Fibroblast of lung (primary cell): ENCODE measurements at regions not wholly inside any gene's neighbourhood (a gene's known extent, or its start where the extent isn't known, plus 50 kb on each side); places are given as distances from the start of the nearest gene placed in this dataset.

ENCODE experiments used
- DNase-seq, 2 donors: peaks; one replicate each; pipeline versions ENCODE4 v3.0.0 to v3.0.0-alpha.2; 2010; ENCODE audit warnings: low read depth in 2 of 2
- H2AFZ ChIP-seq: 2 replicates; pipeline ENCODE4 v1.5.1; 2012; ENCODE audit warnings: low read length, control low read depth, inconsistent platforms
- H3K27ac ChIP-seq: 2 replicates; pipeline ENCODE4 v1.5.1; 2011; ENCODE audit warnings: low read length, control low read depth; ENCODE audit not compliant: insufficient read depth
- H3K27me3 ChIP-seq: 2 replicates; pipeline ENCODE4 v1.5.1; 2011; ENCODE audit warnings: mild to moderate bottlenecking, low read length; ENCODE audit not compliant: control insufficient read depth, insufficient read depth
- H3K36me3 ChIP-seq: 2 replicates; pipeline ENCODE4 v1.5.1; 2011; ENCODE audit warnings: low read length; ENCODE audit not compliant: control insufficient read depth, insufficient read depth
- H3K4me1 ChIP-seq: 2 replicates; pipeline ENCODE4 v1.5.1; 2011; ENCODE audit warnings: low read length; ENCODE audit not compliant: control insufficient read depth, insufficient read depth; ENCODE audit errors: extremely low read depth
- H3K4me2 ChIP-seq: 2 replicates; pipeline ENCODE4 v1.5.1; 2011; ENCODE audit warnings: low read length, control low read depth; ENCODE audit not compliant: insufficient read depth; ENCODE audit errors: extremely low read depth
- H3K4me3 ChIP-seq, 4 experiments: fragments of 200-600 bp in 1 of 4; sonication (generic) in 1 of 4; replicated peaks in 1 of 4; 2 replicates each; pipeline ENCODE4 v1.5.1; 2011 to 2016; ENCODE audit warnings: low read length in 4 of 4, low read depth in 3 of 4, mild to moderate bottlenecking in 3 of 4, control low read depth in 2 of 4, inconsistent platforms in 1 of 4, mixed read lengths in 1 of 4; ENCODE audit not compliant: insufficient read depth in 1 of 4; ENCODE audit errors: control extremely low read depth in 1 of 4
- H3K79me2 ChIP-seq: 2 replicates; pipeline ENCODE4 v1.5.1; 2012; ENCODE audit warnings: mild to moderate bottlenecking, low read length, inconsistent platforms; ENCODE audit not compliant: control insufficient read depth, insufficient read depth
- H3K9ac ChIP-seq: 2 replicates; pipeline ENCODE4 v1.5.1; 2011; ENCODE audit warnings: mild to moderate bottlenecking, low read length, control low read depth; ENCODE audit not compliant: insufficient read depth
- H3K9me3 ChIP-seq: 2 replicates; pipeline ENCODE4 v1.5.1; 2012; ENCODE audit warnings: low read depth, low read length; ENCODE audit not compliant: control insufficient read depth, insufficient read depth
- H4K20me1 ChIP-seq: 2 replicates; pipeline ENCODE4 v1.5.1; 2011; ENCODE audit warnings: low read length; ENCODE audit not compliant: control insufficient read depth, insufficient read depth; ENCODE audit errors: extremely low read depth
- CTCF ChIP-seq, 2 donors: IDR thresholded peaks in 1 of 2; conservative IDR thresholded peaks in 1 of 2; 1 replicate in 1 of 2; 2 replicates in 1 of 2; pipeline ENCODE4 v1.5.1; 2011 to 2012; ENCODE audit warnings: low read length in 2 of 2, control low read depth in 1 of 2, inconsistent platforms in 1 of 2, low read depth in 1 of 2, mild to moderate bottlenecking in 1 of 2
- EZH2 ChIP-seq: IDR thresholded peaks from 2 replicates; pipeline ENCODE4 v1.5.1; 2012; ENCODE audit warnings: low read length, control low read depth, mild to moderate bottlenecking; ENCODE audit errors: missing control alignments

DNA sequence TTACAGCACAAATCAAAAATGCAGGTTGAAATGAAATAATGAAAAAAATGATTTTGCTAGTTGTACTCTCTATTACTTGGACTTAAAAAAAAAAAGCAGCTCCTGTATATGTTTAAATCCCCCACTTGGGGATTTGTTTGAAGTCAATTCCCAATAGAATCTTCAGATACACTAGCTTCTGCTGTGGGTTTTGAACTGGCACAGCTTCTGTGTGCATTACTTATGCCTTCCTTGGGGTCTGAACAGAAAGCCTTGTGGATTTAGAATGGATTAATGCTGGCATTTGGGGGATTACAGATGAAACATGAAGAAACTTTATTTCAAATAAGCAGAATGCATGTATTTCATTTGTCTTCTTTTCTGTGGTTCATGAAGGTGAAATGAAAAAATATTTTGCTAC lies 513.2 kb upstream of the TBL1XR1 start:
- Histone ChIP-seq H3K4me2 (no peak overlapping the region), H3K27me3 (no peaks in the 10 kb centered on the region), H3K27ac (no peak overlapping the region), H3K9me3 (no peaks in the 10 kb centered on the region), H4K20me1 (no peaks in the 10 kb centered on the region), H3K9ac (no peak overlapping the region), H3K36me3 (no peaks in the 10 kb centered on the region), H3K79me2 (no peaks in the 10 kb centered on the region), H3K4me1 (no peaks in the 10 kb centered on the region), H3K4me3 (no peak overlapping the region), H2AFZ (no peak overlapping the region)
- TF ChIP-seq EZH2 (no peak), CTCF (conservative IDR thresholded peaks at IDR 0.05 in 1 of 2, IDR thresholded peaks at IDR 0.05 in 1 of 2; ENCODE audit: low read depth in 1 of 2, low read length in 2 of 2) (no peak)
- DNase-seq = no peak

DNA sequence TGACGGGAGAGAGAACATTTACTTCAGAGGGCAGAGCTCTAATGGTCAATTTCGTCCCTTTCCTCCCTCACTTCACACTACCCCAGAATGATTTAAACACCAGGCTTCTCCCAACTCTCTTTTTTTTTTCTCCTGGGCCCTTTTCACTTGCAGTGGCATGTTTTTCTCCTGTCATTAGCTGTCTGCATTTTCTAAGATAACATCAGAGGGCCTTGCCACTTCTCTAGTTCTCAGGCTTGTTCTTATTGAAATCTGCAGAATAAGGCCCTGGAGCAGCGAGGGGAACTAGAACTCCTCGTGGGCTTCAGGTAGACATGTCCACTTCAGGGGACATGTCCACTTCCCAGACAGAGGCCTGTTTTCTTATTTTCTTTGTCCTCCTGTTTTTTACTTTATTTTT lies 514.4 kb upstream of the TBL1XR1 start:
- Histone ChIP-seq H3K4me1 (no peaks in the 10 kb centered on the region), H3K27me3 (no peaks in the 10 kb centered on the region), H3K79me2 (no peaks in the 10 kb centered on the region), H3K4me3 (no peak overlapping the region), H3K4me2 (no peak overlapping the region), H3K36me3 (no peaks in the 10 kb centered on the region), H2AFZ (no peak overlapping the region), H3K9me3 (no peaks in the 10 kb centered on the region), H3K27ac (no peak overlapping the region), H3K9ac (no peak overlapping the region), H4K20me1 (no peaks in the 10 kb centered on the region)
- no peak for DNase-seq
- no peak for TF ChIP-seq EZH2
- no peak for TF ChIP-seq CTCF (conservative IDR thresholded peaks at IDR 0.05 in 1 of 2, IDR thresholded peaks at IDR 0.05 in 1 of 2; ENCODE audit: low read depth in 1 of 2, low read length in 2 of 2)

DNA sequence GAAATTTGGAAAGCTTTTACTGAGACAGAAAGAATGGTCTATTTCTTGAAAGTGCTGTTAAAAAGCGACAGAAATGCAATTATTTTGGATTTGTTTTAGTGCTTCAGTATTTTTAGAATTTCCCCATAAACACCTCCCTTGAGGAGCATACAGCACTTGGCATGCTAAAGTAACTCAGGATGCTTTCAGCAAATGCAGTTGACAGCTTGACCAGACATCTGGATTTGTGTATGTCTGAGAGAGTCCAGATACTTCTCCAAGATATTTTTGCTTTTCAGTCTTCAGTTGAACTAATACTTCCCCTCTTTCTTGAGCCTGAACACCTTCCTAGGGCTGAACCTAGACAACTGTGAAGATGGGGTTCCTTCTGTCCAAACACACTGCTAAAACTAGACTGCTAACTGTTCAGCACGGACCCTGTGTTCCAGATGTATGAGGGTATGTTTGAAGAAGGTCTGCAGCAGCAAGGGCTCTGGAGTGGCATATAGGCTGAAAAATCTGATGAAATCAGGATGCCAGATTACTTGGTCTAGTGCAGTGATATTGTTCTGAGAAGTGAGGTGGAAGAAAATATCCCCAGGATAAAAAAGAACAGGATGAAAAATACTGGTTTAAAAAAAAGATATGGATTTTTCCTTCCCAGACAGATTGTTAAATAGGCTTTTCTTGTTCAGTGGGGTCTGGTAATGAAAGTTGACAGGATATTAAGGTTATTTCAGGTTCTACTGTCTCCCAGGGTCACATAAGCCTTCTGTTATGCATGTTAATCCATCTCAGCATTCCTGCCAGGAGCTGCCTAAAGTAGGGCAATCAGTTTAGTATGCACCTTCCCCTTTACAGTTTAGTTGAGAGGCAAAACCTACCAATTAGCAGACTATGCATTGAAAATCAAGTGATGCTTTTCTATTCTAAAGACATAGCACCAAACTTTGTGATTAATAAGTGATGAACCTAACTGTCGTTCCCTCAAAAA lies 516.9 kb upstream of the TBL1XR1 start:
- H3K9ac ChIP-seq = no peak overlapping the region
- no peaks in the 10 kb centered on the region for H4K20me1 ChIP-seq
- TF ChIP-seq CTCF (conservative IDR thresholded peaks at IDR 0.05 in 1 of 2, IDR thresholded peaks at IDR 0.05 in 1 of 2; ENCODE audit: low read depth in 1 of 2, low read length in 2 of 2) (no peak), EZH2 (no peak)
- H3K9me3 ChIP-seq = no peaks in the 10 kb centered on the region
- no peaks in the 10 kb centered on the region for H3K27me3 ChIP-seq
- H3K4me3 ChIP-seq = no peak overlapping the region
- no peak overlapping the region for H3K4me2 ChIP-seq
- no peak overlapping the region for H3K27ac ChIP-seq
- H2AFZ ChIP-seq = peak overlapping the region; percentile 22
- no peaks in the 10 kb centered on the region for H3K36me3 ChIP-seq
- no peaks in the 10 kb centered on the region for H3K79me2 ChIP-seq
- DNase-seq = no peak
- no peaks in the 10 kb centered on the region for H3K4me1 ChIP-seq
